ENCODE measurements at regions not wholly inside any gene's neighbourhood (a gene's known extent, or its start where the extent isn't known, plus 50 kb on each side); places are given as distances from the start of the nearest gene placed in this dataset.

GRCh38 chrX:45859407-45859806 lies 658.7 kb upstream of the DIPK2B start:
- no peak for DNase-seq

- DNase-seq = no peak
Observed at GRCh38 chrX:45852884-45853283, 652.2 kb upstream of the DIPK2B start.

- DNase-seq = peak; percentile 66 to 78
Observed at GRCh38 chrX:45851434-45851991, 650.8 kb upstream of the DIPK2B start.

GRCh38 chrX:45850775-45851433 lies 650.2 kb upstream of the DIPK2B start:
- peak; percentile 13 to 32 for DNase-seq

GRCh38 chrX:45850197-45850774 lies 649.6 kb upstream of the DIPK2B start:
- peak; percentile 16 to 35 for DNase-seq

GRCh38 chrX:45849261-45849862 lies 648.7 kb upstream of the DIPK2B start:
- peak in 1 of 2 experiments; percentile 18 for DNase-seq

GRCh38 chrX:45847961-45848360 lies 647.3 kb upstream of the DIPK2B start:
- no peak for DNase-seq

- DNase-seq = no peak
Observed at GRCh38 chrX:45846328-45846727, 645.7 kb upstream of the DIPK2B start.

- no peak for DNase-seq
Observed at GRCh38 chrX:45845142-45845541, 644.5 kb upstream of the DIPK2B start.

GRCh38 chrX:45843518-45843917 lies 642.8 kb upstream of the DIPK2B start:
- DNase-seq = no peak

GRCh38 chrX:45842926-45843315 lies 642.2 kb upstream of the DIPK2B start:
- no peak for DNase-seq

- DNase-seq = no peak
Observed at GRCh38 chrX:45842207-45842925, 641.7 kb upstream of the DIPK2B start.

GRCh38 chrX:45840411-45840950 lies 639.8 kb upstream of the DIPK2B start:
- no peak for DNase-seq

- DNase-seq = no peak
Observed at GRCh38 chrX:45830343-45830742, 629.7 kb upstream of the DIPK2B start.

- DNase-seq = peak; percentile 50 to 78
Observed at GRCh38 chrX:45824471-45824870, 623.8 kb upstream of the DIPK2B start.

- DNase-seq = no peak
Observed at GRCh38 chrX:45823536-45823935, 622.9 kb upstream of the DIPK2B start.

GRCh38 chrX:45822124-45822523 lies 621.4 kb upstream of the DIPK2B start:
- no peak for DNase-seq

- no peak for DNase-seq
Observed at GRCh38 chrX:45818913-45819312, 618.2 kb upstream of the DIPK2B start.

- no peak for DNase-seq
Observed at GRCh38 chrX:45815441-45815840, 614.8 kb upstream of the DIPK2B start.

- no peak for DNase-seq
Observed at GRCh38 chrX:45811326-45811725, 610.6 kb upstream of the DIPK2B start.

- no peak for DNase-seq
Observed at GRCh38 chrX:45807572-45808425, 607.1 kb upstream of the DIPK2B start.

Data from stimulated activated CD4-positive, alpha-beta T cell treated with anti-CD3 and anti-CD28 coated beads, Interleukin-4, amount 100 ng/mL, for 4 hours (primary cell).